Activated naive CD8-positive, alpha-beta T cell treated with anti-CD3 and anti-CD28 coated beads, Interleukin-2, amount 50 U/mL, for 24 hours (primary cell): ENCODE measurements at regions not wholly inside any gene's neighbourhood (a gene's known extent, or its start where the extent isn't known, plus 50 kb on each side); places are given as distances from the start of the nearest gene placed in this dataset.

Source experiments
- ATAC-seq: fragments of 150-1000 bp; cut with Tn5 transposase; one replicate; pipeline ENCODE4 v1.10.0; 2021
- DNase-seq: peaks from one replicate; pipeline ENCODE4 v3.0.0; 2021
- H3K27ac Mint-ChIP-seq: one replicate; pipeline ENCODE4 v1.8.0; 2021; ENCODE audit warnings: mild to moderate bottlenecking, mixed read lengths
- H3K27me3 Mint-ChIP-seq: one replicate; pipeline ENCODE4 v1.8.0; 2021; ENCODE audit warnings: mixed read lengths
- H3K36me3 Mint-ChIP-seq: one replicate; pipeline ENCODE4 v1.8.0; 2021; ENCODE audit warnings: low read depth, mixed read lengths
- H3K4me1 Mint-ChIP-seq: one replicate; pipeline ENCODE4 v1.8.0; 2021; ENCODE audit warnings: mixed read lengths
- H3K4me3 Mint-ChIP-seq: one replicate; pipeline ENCODE4 v1.8.0; 2021; ENCODE audit warnings: mild to moderate bottlenecking, moderate library complexity, mixed read lengths
- H3K9me3 Mint-ChIP-seq: one replicate; pipeline ENCODE4 v1.8.0; 2021; ENCODE audit warnings: mixed read lengths

- no peaks in the 10 kb centered on the region for H3K36me3 Mint-ChIP-seq
- H3K9me3 Mint-ChIP-seq = no peaks in the 10 kb centered on the region
- no peak overlapping the region for H3K27ac Mint-ChIP-seq
- H3K4me1 Mint-ChIP-seq = no peaks in the 10 kb centered on the region
- ATAC-seq (no peak), DNase-seq (no peak)
- H3K4me3 Mint-ChIP-seq = no peak overlapping the region
- H3K27me3 Mint-ChIP-seq = no peaks in the 10 kb centered on the region
These were observed 661.2 kb downstream of the FAT4 start for GRCh38 chr4:125975861-125976397.

GRCh38 chr4:125979950-125980349 lies 665.2 kb downstream of the FAT4 start:
- H3K36me3 Mint-ChIP-seq = no peaks in the 10 kb centered on the region
- H3K4me1 Mint-ChIP-seq = no peaks in the 10 kb centered on the region
- H3K27ac Mint-ChIP-seq = no peak overlapping the region
- no peaks in the 10 kb centered on the region for H3K27me3 Mint-ChIP-seq
- DNase-seq = no peak
- ATAC-seq = no peak
- no peaks in the 10 kb centered on the region for H3K9me3 Mint-ChIP-seq
- H3K4me3 Mint-ChIP-seq = no peak overlapping the region

GRCh38 chr4:125983168-125983567 lies 668.4 kb downstream of the FAT4 start:
- DNase-seq (no peak), ATAC-seq (no peak)
- Mint-ChIP-seq H3K9me3 (no peaks in the 10 kb centered on the region), H3K27me3 (no peaks in the 10 kb centered on the region), H3K4me3 (no peak overlapping the region), H3K36me3 (no peaks in the 10 kb centered on the region), H3K27ac (no peak overlapping the region), H3K4me1 (no peaks in the 10 kb centered on the region)

- Mint-ChIP-seq H3K4me1 (no peaks in the 10 kb centered on the region), H3K4me3 (no peak overlapping the region), H3K27me3 (no peaks in the 10 kb centered on the region), H3K27ac (no peak overlapping the region), H3K9me3 (no peaks in the 10 kb centered on the region), H3K36me3 (no peaks in the 10 kb centered on the region)
- DNase-seq = no peak
- ATAC-seq = no peak
These were observed 671.1 kb downstream of the FAT4 start for GRCh38 chr4:125985856-125986255.

- Mint-ChIP-seq H3K4me1 (no peaks in the 10 kb centered on the region), H3K36me3 (no peaks in the 10 kb centered on the region), H3K4me3 (no peak overlapping the region), H3K9me3 (no peaks in the 10 kb centered on the region), H3K27me3 (no peaks in the 10 kb centered on the region), H3K27ac (no peak overlapping the region)
- no peak for ATAC-seq
- no peak for DNase-seq
These were observed 671.6 kb downstream of the FAT4 start for GRCh38 chr4:125986307-125986706.

- no peak overlapping the region for H3K4me3 Mint-ChIP-seq
- H3K27ac Mint-ChIP-seq = no peak overlapping the region
- no peaks in the 10 kb centered on the region for H3K27me3 Mint-ChIP-seq
- DNase-seq (no peak), ATAC-seq (no peak)
- H3K9me3 Mint-ChIP-seq = no peaks in the 10 kb centered on the region
- H3K4me1 Mint-ChIP-seq = no peaks in the 10 kb centered on the region
- H3K36me3 Mint-ChIP-seq = no peaks in the 10 kb centered on the region
These were observed 673.7 kb downstream of the FAT4 start for GRCh38 chr4:125988464-125988863.

GRCh38 chr4:125991398-125991797 lies 676.6 kb downstream of the FAT4 start:
- no peak overlapping the region for H3K27ac Mint-ChIP-seq
- H3K36me3 Mint-ChIP-seq = no peaks in the 10 kb centered on the region
- no peaks in the 10 kb centered on the region for H3K9me3 Mint-ChIP-seq

GRCh38 chr4:125992891-125993290 lies 678.1 kb downstream of the FAT4 start:
- DNase-seq (no peak), ATAC-seq (no peak)
- Mint-ChIP-seq H3K27ac (no peak overlapping the region), H3K27me3 (no peaks in the 10 kb centered on the region), H3K4me3 (no peak overlapping the region), H3K36me3 (no peaks in the 10 kb centered on the region), H3K9me3 (no peaks in the 10 kb centered on the region), H3K4me1 (no peaks in the 10 kb centered on the region)

More at GRCh38 chr4:125991398-125991797, 676.6 kb downstream of the FAT4 start:
- H3K27me3 Mint-ChIP-seq = no peaks in the 10 kb centered on the region
- H3K4me1 Mint-ChIP-seq = no peaks in the 10 kb centered on the region
- no peak overlapping the region for H3K4me3 Mint-ChIP-seq
- DNase-seq = no peak
- no peak for ATAC-seq

GRCh38 chr4:125994024-125994423 lies 679.3 kb downstream of the FAT4 start:
- no peak for ATAC-seq
- no peaks in the 10 kb centered on the region for H3K4me1 Mint-ChIP-seq

GRCh38 chr4:125994430-125994829 lies 679.7 kb downstream of the FAT4 start:
- H3K27ac Mint-ChIP-seq = no peak overlapping the region
- ATAC-seq = no peak
- peaks cover 7% of the 10 kb centered on the region for H3K9me3 Mint-ChIP-seq

More at GRCh38 chr4:125994024-125994423, 679.3 kb downstream of the FAT4 start:
- Mint-ChIP-seq H3K4me3 (no peak overlapping the region), H3K36me3 (no peaks in the 10 kb centered on the region), H3K27ac (no peak overlapping the region), H3K9me3 (peaks cover 7% of the 10 kb centered on the region), H3K27me3 (no peaks in the 10 kb centered on the region)
- DNase-seq = no peak

GRCh38 chr4:126004941-126005340 lies 690.2 kb downstream of the FAT4 start:
- DNase-seq (no peak), ATAC-seq (no peak)
- Mint-ChIP-seq H3K27me3 (no peaks in the 10 kb centered on the region), H3K4me3 (no peak overlapping the region), H3K27ac (no peak overlapping the region), H3K36me3 (no peaks in the 10 kb centered on the region), H3K9me3 (peaks cover 16% of the 10 kb centered on the region), H3K4me1 (no peaks in the 10 kb centered on the region)

More at GRCh38 chr4:125994430-125994829, 679.7 kb downstream of the FAT4 start:
- Mint-ChIP-seq H3K4me1 (no peaks in the 10 kb centered on the region), H3K27me3 (no peaks in the 10 kb centered on the region), H3K4me3 (no peak overlapping the region), H3K36me3 (no peaks in the 10 kb centered on the region)
- no peak for DNase-seq

GRCh38 chr4:126007142-126007541 lies 692.4 kb downstream of the FAT4 start:
- no peaks in the 10 kb centered on the region for H3K4me1 Mint-ChIP-seq
- no peak for DNase-seq
- H3K27me3 Mint-ChIP-seq = no peaks in the 10 kb centered on the region
- peaks cover 24% of the 10 kb centered on the region for H3K9me3 Mint-ChIP-seq
- H3K36me3 Mint-ChIP-seq = no peaks in the 10 kb centered on the region
- no peak overlapping the region for H3K27ac Mint-ChIP-seq
- ATAC-seq = no peak
- H3K4me3 Mint-ChIP-seq = no peak overlapping the region

GRCh38 chr4:126012691-126013290 lies 698.0 kb downstream of the FAT4 start:
- Mint-ChIP-seq H3K9me3 (peaks cover 25% of the 10 kb centered on the region), H3K27me3 (no peaks in the 10 kb centered on the region), H3K27ac (no peak overlapping the region), H3K36me3 (no peaks in the 10 kb centered on the region), H3K4me1 (no peaks in the 10 kb centered on the region), H3K4me3 (no peak overlapping the region)
- ATAC-seq = no peak
- no peak for DNase-seq

GRCh38 chr4:126018274-126018673 lies 703.5 kb downstream of the FAT4 start:
- no peaks in the 10 kb centered on the region for H3K4me1 Mint-ChIP-seq
- no peak for ATAC-seq
- H3K4me3 Mint-ChIP-seq = no peak overlapping the region
- no peaks in the 10 kb centered on the region for H3K36me3 Mint-ChIP-seq
- H3K9me3 Mint-ChIP-seq = peaks cover 12% of the 10 kb centered on the region
- H3K27me3 Mint-ChIP-seq = no peaks in the 10 kb centered on the region
- no peak overlapping the region for H3K27ac Mint-ChIP-seq
- DNase-seq = no peak

- Mint-ChIP-seq H3K27me3 (no peaks in the 10 kb centered on the region), H3K4me1 (no peaks in the 10 kb centered on the region), H3K4me3 (no peak overlapping the region), H3K9me3 (peaks cover 6% of the 10 kb centered on the region), H3K36me3 (no peaks in the 10 kb centered on the region), H3K27ac (no peak overlapping the region)
- no peak for DNase-seq
- ATAC-seq = no peak
These were observed 709.1 kb downstream of the FAT4 start for GRCh38 chr4:126023896-126024295.

- DNase-seq (no peak), ATAC-seq (no peak)
- no peaks in the 10 kb centered on the region for H3K27me3 Mint-ChIP-seq
- H3K9me3 Mint-ChIP-seq = peaks cover 9% of the 10 kb centered on the region
- H3K36me3 Mint-ChIP-seq = no peaks in the 10 kb centered on the region
- no peaks in the 10 kb centered on the region for H3K4me1 Mint-ChIP-seq
- H3K4me3 Mint-ChIP-seq = no peak overlapping the region
- no peak overlapping the region for H3K27ac Mint-ChIP-seq
These were observed 712.8 kb downstream of the FAT4 start for GRCh38 chr4:126027601-126028000.
